ENCODE measurements at regions not wholly inside any gene's neighbourhood (a gene's known extent, or its start where the extent isn't known, plus 50 kb on each side); places are given as distances from the start of the nearest gene placed in this dataset.

DNA sequence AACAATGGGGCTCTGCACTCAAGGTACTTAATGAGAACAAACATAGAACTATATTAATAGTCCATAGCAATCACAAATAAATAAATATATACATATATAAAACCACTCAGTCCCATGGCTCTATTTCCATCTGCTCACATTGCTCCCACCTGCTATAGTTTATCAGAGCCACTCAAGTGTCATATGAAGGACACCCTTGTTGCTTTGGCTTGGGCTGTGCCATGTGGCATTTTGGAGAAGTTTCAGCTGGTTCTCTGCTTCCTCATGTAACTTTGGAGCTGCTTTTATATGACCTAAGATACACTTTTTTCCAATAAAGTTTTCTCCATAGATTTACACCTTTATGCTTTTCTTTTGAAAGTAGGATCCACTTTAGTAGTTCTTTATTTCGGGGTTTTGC, 126.4 kb downstream of the KCNJ2 start:
- FAIRE-seq (no peak), DNase-seq (ENCODE audit: insufficient read length, low spot score) (no peak)

DNA sequence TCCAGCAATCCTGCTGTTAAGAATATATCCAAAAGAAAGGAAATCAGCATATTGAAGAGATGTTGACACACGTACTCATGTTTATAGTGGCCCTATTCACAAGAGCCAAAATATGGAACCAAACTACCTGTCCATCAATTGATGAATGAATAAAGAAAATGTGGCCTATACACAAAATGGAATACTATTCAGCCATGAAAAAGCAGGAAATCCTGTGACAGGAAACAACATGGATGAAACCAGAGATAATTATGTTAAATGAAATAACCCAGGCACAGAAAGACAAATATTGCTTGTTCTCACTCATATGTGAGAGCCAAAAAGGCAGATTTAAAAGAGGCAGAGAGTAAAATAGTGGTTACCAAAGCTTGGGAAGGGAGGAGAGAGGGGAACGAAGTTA, 127.1 kb downstream of the KCNJ2 start:
- DNase-seq (ENCODE audit: insufficient read length, low spot score), result no peak
- no peak for FAIRE-seq
- TF ChIP-seq POU2F2 (IDR thresholded peaks at IDR 0.05; ENCODE audit: low read depth, low read length), result no peak
- no peak for TF ChIP-seq POLR2AphosphoS5 (IDR thresholded peaks at IDR 0.05; ENCODE audit: low read depth, low read length)
- no peak for TF ChIP-seq PAX5 (IDR thresholded peaks at IDR 0.05; ENCODE audit: insufficient read depth, low read length, severe bottlenecking)
- TF ChIP-seq TAF1 (IDR thresholded peaks at IDR 0.05; ENCODE audit: low read depth, low read length), result no peak
- no peak for TF ChIP-seq POLR2A (IDR thresholded peaks at IDR 0.05; ENCODE audit: low read depth, low read length)
- TF ChIP-seq SPI1 (IDR thresholded peaks at IDR 0.05; ENCODE audit: low read depth, low read length), result no peak

More for the DNA sequence above, 126.4 kb downstream of the KCNJ2 start:
- TF ChIP-seq SPI1 (IDR thresholded peaks at IDR 0.05; ENCODE audit: low read depth, low read length) (no peak), PAX5 (IDR thresholded peaks at IDR 0.05; ENCODE audit: insufficient read depth, low read length, severe bottlenecking) (no peak), POU2F2 (IDR thresholded peaks at IDR 0.05; ENCODE audit: low read depth, low read length) (no peak), POLR2A (IDR thresholded peaks at IDR 0.05; ENCODE audit: low read depth, low read length) (no peak), POLR2AphosphoS5 (IDR thresholded peaks at IDR 0.05; ENCODE audit: low read depth, low read length) (no peak), TAF1 (IDR thresholded peaks at IDR 0.05; ENCODE audit: low read depth, low read length) (no peak)

DNA sequence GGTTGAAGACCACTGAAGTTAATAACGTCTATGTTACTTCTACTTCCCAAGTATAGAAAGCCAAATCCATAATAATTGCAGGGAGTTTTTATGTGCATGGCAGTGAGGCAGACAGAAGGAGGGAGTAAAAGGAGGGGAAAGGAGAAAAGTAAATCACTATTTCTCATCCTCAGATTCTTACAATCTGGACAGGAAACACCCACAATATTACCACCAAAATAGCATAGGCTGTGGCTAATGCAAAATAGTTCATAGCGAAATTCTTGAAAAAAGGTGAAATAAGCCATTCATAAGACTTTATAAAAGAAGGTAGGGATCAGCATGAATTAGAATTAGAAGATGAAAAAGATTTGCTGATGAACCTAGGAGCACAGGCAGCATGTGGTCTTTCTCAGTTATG, 128.1 kb downstream of the KCNJ2 start:
- DNase-seq (ENCODE audit: insufficient read length, low spot score) (no peak), FAIRE-seq (no peak)
- TF ChIP-seq PAX5 (IDR thresholded peaks at IDR 0.05; ENCODE audit: insufficient read depth, low read length, severe bottlenecking), result no peak

DNA sequence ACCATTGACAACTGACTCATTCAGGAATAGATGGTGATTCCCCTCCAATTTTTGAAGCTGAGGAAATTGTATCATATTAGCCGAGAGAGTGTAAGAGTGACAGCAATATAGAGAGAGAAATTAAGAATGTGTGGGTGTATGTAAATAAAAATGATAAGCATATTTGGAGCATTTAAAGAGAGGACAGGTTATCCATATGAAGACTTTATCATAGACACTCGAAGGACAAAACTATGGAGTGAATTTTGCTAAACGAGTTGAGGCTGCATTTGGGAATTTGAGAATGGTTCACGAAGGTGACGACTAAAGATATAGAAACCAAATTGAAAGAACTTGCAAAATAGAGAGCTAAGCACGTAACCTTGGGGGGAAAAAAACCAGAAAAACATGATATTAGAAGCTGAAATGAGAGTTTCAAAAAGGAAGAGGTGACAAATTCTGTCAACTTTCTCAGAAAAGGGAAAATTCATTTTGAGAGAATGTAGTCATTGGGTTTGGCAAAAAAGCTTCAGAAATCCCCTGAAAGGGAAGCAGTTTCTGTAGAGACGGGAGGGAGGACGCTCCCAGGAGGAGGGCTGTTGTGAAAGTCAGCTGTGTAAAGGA, 129.7 kb downstream of the KCNJ2 start:
- DNase-seq (ENCODE audit: insufficient read length, low spot score) (peak; percentile 12), FAIRE-seq (no peak)
- no peak for TF ChIP-seq POU2F2 (IDR thresholded peaks at IDR 0.05; ENCODE audit: low read depth, low read length)
- TF ChIP-seq SPI1 (IDR thresholded peaks at IDR 0.05; ENCODE audit: low read depth, low read length), result no peak
- TF ChIP-seq POLR2A (IDR thresholded peaks at IDR 0.05; ENCODE audit: low read depth, low read length), result no peak
- TF ChIP-seq PAX5 (IDR thresholded peaks at IDR 0.05; ENCODE audit: insufficient read depth, low read length, severe bottlenecking), result no peak
- TF ChIP-seq TAF1 (IDR thresholded peaks at IDR 0.05; ENCODE audit: low read depth, low read length), result no peak

DNA sequence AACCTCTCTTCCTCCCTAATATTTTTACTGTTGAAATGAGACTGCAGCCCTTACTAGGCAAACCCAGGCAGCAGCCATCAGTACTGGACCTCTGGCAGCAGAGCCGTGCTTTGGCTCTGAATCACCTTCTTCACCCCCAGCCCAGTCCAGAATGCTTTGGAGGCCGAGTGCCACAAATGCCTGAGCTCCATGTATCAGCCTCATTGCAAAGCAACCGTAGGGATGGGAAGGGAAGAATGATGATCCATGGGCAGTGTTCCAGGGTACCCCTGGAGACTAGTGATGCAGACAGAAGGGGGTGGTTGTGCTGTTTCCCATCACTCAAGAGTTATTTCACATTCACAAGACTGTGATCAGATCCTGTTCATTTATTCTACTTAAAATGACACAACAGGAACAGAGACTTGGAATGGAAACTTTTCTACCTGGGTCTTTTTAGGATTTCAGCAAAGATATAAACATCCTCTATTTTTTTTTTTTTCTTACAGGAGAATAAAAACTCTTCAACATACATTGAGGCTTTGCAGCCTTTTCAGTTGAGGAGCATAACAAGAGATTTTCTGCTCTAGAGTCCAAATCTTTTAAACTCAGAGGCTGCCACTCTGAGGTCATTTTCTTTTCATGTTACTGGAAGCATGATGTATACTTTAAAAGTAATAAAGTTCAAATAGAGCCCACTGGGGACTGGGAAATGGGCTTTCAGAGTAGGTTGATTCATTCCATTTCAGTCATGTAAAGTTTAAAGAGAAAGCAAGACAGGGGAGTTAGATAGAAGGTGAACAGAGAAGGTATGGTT, 138.3 kb downstream of the KCNJ2 start:
- FAIRE-seq, result no peak
- TF ChIP-seq POLR2A (IDR thresholded peaks at IDR 0.05; ENCODE audit: low read depth, low read length) (no peak), POLR2AphosphoS5 (IDR thresholded peaks at IDR 0.05; ENCODE audit: low read depth, low read length) (no peak), PAX5 (IDR thresholded peaks at IDR 0.05; ENCODE audit: insufficient read depth, low read length, severe bottlenecking) (no peak)
- no peak for DNase-seq (ENCODE audit: insufficient read length, low spot score)

DNA sequence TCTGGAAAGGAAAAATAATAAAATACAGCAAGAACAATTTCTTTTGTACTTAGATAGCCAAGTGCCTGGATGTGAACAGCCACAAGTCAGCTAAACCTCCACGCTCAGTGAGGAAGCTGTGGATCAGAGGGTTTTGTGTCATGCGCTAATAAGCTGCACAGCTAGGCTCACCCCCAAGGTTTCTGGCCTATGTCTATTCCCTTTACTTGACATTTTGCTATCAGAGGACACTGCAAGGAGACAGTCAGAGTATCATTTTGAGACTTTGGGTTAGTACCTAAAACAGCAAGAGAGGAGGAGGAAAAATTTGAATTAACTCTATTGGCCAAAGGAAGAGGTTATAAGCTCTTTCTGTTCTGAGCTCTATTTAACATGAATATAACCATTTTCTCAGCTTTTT, 139.3 kb downstream of the KCNJ2 start:
- DNase-seq (ENCODE audit: insufficient read length, low spot score) (no peak), FAIRE-seq (no peak)
- TF ChIP-seq TAF1 (IDR thresholded peaks at IDR 0.05; ENCODE audit: low read depth, low read length), result no peak
- TF ChIP-seq PAX5 (IDR thresholded peaks at IDR 0.05; ENCODE audit: insufficient read depth, low read length, severe bottlenecking), result no peak
- TF ChIP-seq POLR2A (IDR thresholded peaks at IDR 0.05; ENCODE audit: low read depth, low read length), result no peak
- TF ChIP-seq POU2F2 (IDR thresholded peaks at IDR 0.05; ENCODE audit: low read depth, low read length), result no peak

DNA sequence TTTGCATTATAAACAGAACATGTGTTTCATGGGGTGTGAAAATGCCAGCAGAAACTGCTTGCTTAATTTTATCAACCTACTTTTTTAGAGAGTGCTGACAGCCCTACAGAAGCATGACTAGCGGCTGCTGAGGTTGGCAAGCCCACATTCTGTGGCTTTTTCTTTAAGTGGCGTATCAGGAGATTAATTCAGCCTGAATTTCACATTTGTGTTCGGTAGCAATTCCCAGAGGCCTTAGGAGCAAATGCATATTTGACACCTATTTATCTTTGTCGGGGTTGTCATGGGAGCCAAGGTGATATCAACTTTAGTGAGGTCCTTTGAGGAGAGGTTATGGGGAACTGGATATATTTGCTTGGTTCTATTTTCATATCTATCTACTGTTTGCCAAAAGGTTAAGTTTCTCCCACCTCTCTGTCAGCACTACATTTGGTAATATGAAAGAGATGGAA, 140.9 kb downstream of the KCNJ2 start:
- TF ChIP-seq POLR2A (IDR thresholded peaks at IDR 0.05; ENCODE audit: low read depth, low read length) (no peak), SPI1 (IDR thresholded peaks at IDR 0.05; ENCODE audit: low read depth, low read length) (peak; percentile 18; the same call in 1 of the 2 replicates), POLR2AphosphoS5 (IDR thresholded peaks at IDR 0.05; ENCODE audit: low read depth, low read length) (no peak), PAX5 (IDR thresholded peaks at IDR 0.05; ENCODE audit: insufficient read depth, low read length, severe bottlenecking) (no peak), TAF1 (IDR thresholded peaks at IDR 0.05; ENCODE audit: low read depth, low read length) (no peak)
- FAIRE-seq (no peak), DNase-seq (ENCODE audit: insufficient read length, low spot score) (no peak)

DNA sequence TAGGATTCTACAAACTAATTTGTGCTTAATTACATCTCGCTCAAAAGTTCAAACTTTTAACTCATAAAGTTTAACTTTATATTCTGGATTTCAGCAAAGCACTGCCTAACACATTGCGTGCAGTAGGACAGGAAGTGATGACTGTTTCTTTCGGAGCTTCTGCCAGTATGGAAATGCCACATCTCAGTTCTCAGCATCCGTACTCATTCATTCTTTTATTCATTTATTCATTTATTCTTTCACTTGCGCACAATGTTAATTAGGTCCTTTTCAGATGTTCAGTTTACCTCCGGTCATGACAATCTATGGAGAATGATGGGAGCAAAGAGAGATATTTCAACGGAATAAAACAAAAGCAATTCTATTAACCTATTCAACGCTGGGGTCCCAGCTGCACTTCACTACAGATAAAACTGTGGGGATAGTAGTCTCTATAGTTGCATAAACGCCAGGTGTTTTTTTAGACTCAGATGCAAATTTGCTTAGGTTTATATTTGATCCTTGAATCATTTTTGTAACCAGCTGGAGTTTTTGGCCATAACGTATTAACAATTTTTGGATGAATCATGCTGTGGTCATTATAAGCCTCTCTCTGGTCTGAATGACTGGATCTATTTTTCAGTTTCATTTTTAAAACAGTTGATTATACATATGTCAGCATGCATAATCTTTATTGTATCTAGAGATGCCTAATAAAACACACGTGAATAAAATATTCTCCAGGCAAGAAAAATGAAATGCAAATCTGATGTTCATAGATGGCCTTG, 143.9 kb downstream of the KCNJ2 start:
- DNase-seq (ENCODE audit: insufficient read length, low spot score) (no peak), FAIRE-seq (no peak)
- TF ChIP-seq POLR2AphosphoS5 (IDR thresholded peaks at IDR 0.05; ENCODE audit: low read depth, low read length) (no peak), POU2F2 (IDR thresholded peaks at IDR 0.05; ENCODE audit: low read depth, low read length) (no peak), PAX5 (IDR thresholded peaks at IDR 0.05; ENCODE audit: insufficient read depth, low read length, severe bottlenecking) (no peak), SPI1 (IDR thresholded peaks at IDR 0.05; ENCODE audit: low read depth, low read length) (no peak), POLR2A (IDR thresholded peaks at IDR 0.05; ENCODE audit: low read depth, low read length) (no peak), TAF1 (IDR thresholded peaks at IDR 0.05; ENCODE audit: low read depth, low read length) (no peak)

DNA sequence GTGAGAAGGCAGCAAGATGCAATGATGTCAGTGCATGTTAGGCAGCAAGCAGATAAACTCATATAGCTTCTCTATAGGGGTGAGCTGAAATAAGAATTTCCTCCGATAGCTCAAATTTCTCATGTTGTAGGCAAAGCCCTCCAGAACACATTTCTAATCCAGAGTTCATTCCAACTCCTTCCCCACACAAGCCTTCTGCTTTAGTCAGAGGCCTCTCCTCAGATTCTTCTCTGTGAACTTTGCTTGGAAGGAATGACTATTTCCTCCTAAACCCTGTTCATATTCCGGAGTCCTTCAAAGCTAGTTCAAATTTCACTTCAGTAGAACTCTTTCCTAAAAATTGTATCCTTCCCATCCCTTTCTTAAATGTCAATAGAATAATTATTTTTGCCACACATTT, 144.8 kb downstream of the KCNJ2 start:
- TF ChIP-seq SPI1 (IDR thresholded peaks at IDR 0.05; ENCODE audit: low read depth, low read length), result no peak
- no peak for TF ChIP-seq TAF1 (IDR thresholded peaks at IDR 0.05; ENCODE audit: low read depth, low read length)
- no peak for TF ChIP-seq PAX5 (IDR thresholded peaks at IDR 0.05; ENCODE audit: insufficient read depth, low read length, severe bottlenecking)
- TF ChIP-seq POU2F2 (IDR thresholded peaks at IDR 0.05; ENCODE audit: low read depth, low read length), result no peak
- no peak for TF ChIP-seq POLR2A (IDR thresholded peaks at IDR 0.05; ENCODE audit: low read depth, low read length)
- no peak for TF ChIP-seq POLR2AphosphoS5 (IDR thresholded peaks at IDR 0.05; ENCODE audit: low read depth, low read length)
- DNase-seq (ENCODE audit: insufficient read length, low spot score), result no peak
- FAIRE-seq, result no peak
